ENCODE measurements at regions not wholly inside any gene's neighbourhood (a gene's known extent, or its start where the extent isn't known, plus 50 kb on each side); places are given as distances from the start of the nearest gene placed in this dataset.

- TF ChIP-seq CTCF (IDR thresholded peaks at IDR 0.05) (no peak), POLR2A (IDR thresholded peaks at IDR 0.05) (no peak), EP300 (IDR thresholded peaks at IDR 0.05) (no peak)
These were observed 253.9 kb upstream of the BMP2 start for GRCh38 chr20:6513599-6513998.

Measured in suprapubic skin (tissue), 3 donors.